ENCODE measurements at regions not wholly inside any gene's neighbourhood (a gene's known extent, or its start where the extent isn't known, plus 50 kb on each side); places are given as distances from the start of the nearest gene placed in this dataset.
A peak's percentile ranks its signal among the peaks of the same experiment; 100 is the strongest.

- ATAC-seq: peak; percentile 68
- Histone ChIP-seq H3K4me2 (ENCODE audit: low read length) (peak overlapping the region; percentile 21; the same call in 1 of the 2 replicates), H4K20me1 (ENCODE audit: low read length) (no peaks in the 10 kb centered on the region), H3K9ac (ENCODE audit: low read length) (no peak overlapping the region), H3K4me1 (ENCODE audit: insufficient read depth, low read length) (peaks cover 20% of the 10 kb centered on the region), H3K4me3 (ENCODE audit: low read length) (no peak overlapping the region), H3F3A (ENCODE audit: low read length, unreplicated experiment) (no peaks in the 10 kb centered on the region), H3K27me3 (ENCODE audit: low read length) (no peaks in the 10 kb centered on the region), H3K36me3 (ENCODE audit: low read depth, low read length) (no peaks in the 10 kb centered on the region), H2AFZ (ENCODE audit: low read length) (peak overlapping the region; percentile 56; the same call in 1 of the 2 replicates), H3K79me2 (ENCODE audit: low read length) (no peaks in the 10 kb centered on the region), H3K27ac (ENCODE audit: low read length) (no peak overlapping the region), H3K9me3 (ENCODE audit: low read length) (no peaks in the 10 kb centered on the region), H3K9me2 (replicated peaks; ENCODE audit: low read length) (no peaks in the 10 kb centered on the region)
- TF ChIP-seq CTCF (conservative IDR thresholded peaks at IDR 0.05; ENCODE audit: low read depth, low read length) (0 out of 2 replicates have a peak, but pooled peaks have one; percentile 9), EZH2phosphoT487 (IDR thresholded peaks at IDR 0.05; ENCODE audit: borderline replicate concordance, low read length) (no peak)
- ChIA-PET CTCF (no interaction called here), POLR2A (ENCODE audit: unreplicated experiment) (no interaction called here)
- peak; percentile 55 for DNase-seq
- BruUV-seq (replicated peaks): no TSS peak
- intact Hi-C loops (cut with micrococcal nuclease): no loop called here
These were observed 133.2 kb downstream of the MRPL14 start for GRCh38 chr6:43993881-43994523.

GRCh38 chr6:43992783-43993644 lies 134.2 kb downstream of the MRPL14 start:
- peaks cover 20% of the 10 kb centered on the region for H3K4me1 ChIP-seq (ENCODE audit: insufficient read depth, low read length)
- no peaks in the 10 kb centered on the region for H3K36me3 ChIP-seq (ENCODE audit: low read depth, low read length)
- no peak overlapping the region for H2AFZ ChIP-seq (ENCODE audit: low read length)
- ATAC-seq: no peak
- DNase-seq: no peak
- no peaks in the 10 kb centered on the region for H3K79me2 ChIP-seq (ENCODE audit: low read length)
- H3K27ac ChIP-seq (ENCODE audit: low read length): no peak overlapping the region
- H3F3A ChIP-seq (ENCODE audit: low read length, unreplicated experiment): no peaks in the 10 kb centered on the region
- BruUV-seq (replicated peaks): no TSS peak
- no peaks in the 10 kb centered on the region for H4K20me1 ChIP-seq (ENCODE audit: low read length)
- no peak overlapping the region for H3K4me3 ChIP-seq (ENCODE audit: low read length)
- POLR2A ChIA-PET (ENCODE audit: unreplicated experiment): no interaction called here
- intact Hi-C loops (cut with micrococcal nuclease): no loop called here
- H3K9ac ChIP-seq (ENCODE audit: low read length): no peak overlapping the region
- H3K9me3 ChIP-seq (ENCODE audit: low read length): no peaks in the 10 kb centered on the region
- H3K9me2 ChIP-seq (replicated peaks; ENCODE audit: low read length): no peaks in the 10 kb centered on the region
- no peaks in the 10 kb centered on the region for H3K27me3 ChIP-seq (ENCODE audit: low read length)
- no peak for TF ChIP-seq EZH2 (IDR thresholded peaks at IDR 0.05; ENCODE audit: low read length, unreplicated experiment)
- no peak for TF ChIP-seq EZH2phosphoT487 (IDR thresholded peaks at IDR 0.05; ENCODE audit: borderline replicate concordance, low read length)
- no peak for TF ChIP-seq CTCF (conservative IDR thresholded peaks at IDR 0.05; ENCODE audit: low read depth, low read length)
- CTCF ChIA-PET: no interaction called here
- no peak overlapping the region for H3K4me2 ChIP-seq (ENCODE audit: low read length)
